GM12878 (cell line): ENCODE measurements at regions not wholly inside any gene's neighbourhood (a gene's known extent, or its start where the extent isn't known, plus 50 kb on each side); places are given as distances from the start of the nearest gene placed in this dataset.

Experiments
- ATAC-seq: fragments of 200-7000 bp; cut with Tn5 transposase; 3 replicates; pipeline ENCODE4 v1.9.1; 2020; ENCODE audit warnings: mild to moderate bottlenecking, moderate library complexity
- BruUV-seq: library from RNA; stranded (reverse); fragments of 400-500 nt; replicated peaks from 2 replicates; lab custom pipeline; 2021; lab: Mats Ljungman, UMichigan
- CTCF ChIA-PET: fragments of 300-600 bp; sonication (Branson Sonifier 250); formaldehyde crosslinking; extraction: SDS; loops from one replicate; lab custom pipeline; 2021; ENCODE audit warnings: inconsistent platforms; lab: Yijun Ruan, JAX
- POLR2A ChIA-PET: fragments of 350-600 bp; formaldehyde crosslinking; extraction: SDS; loops from one replicate; lab custom pipeline; 2021; ENCODE audit warnings: inconsistent platforms; lab: Charles Lee
- RAD21 ChIA-PET: fragments of 300-600 bp; sonication (Branson Sonifier 250); formaldehyde crosslinking; loops from one replicate; lab custom pipeline; 2023; ENCODE audit warnings: antibody characterized with exemption; ENCODE audit not compliant: unreplicated experiment; lab: Charles Lee
- SMC1A ChIA-PET: fragments of 300-600 bp; sonication (Branson Sonifier 250); formaldehyde crosslinking; loops from one replicate; lab custom pipeline; 2023; ENCODE audit not compliant: unreplicated experiment, uncharacterized antibody; lab: Charles Lee
- DNase-seq: peaks from one replicate; pipeline ENCODE4 v3.0.0-alpha.2; 2011; ENCODE audit warnings: low read depth, low spot score
- FAIRE-seq: peaks from 3 replicates; lab custom pipeline; 2011; peaks lifted over from hg19 to GRCh38; lab: Jason Lieb, UNC
- H2AFZ ChIP-seq: 2 replicates; pipeline ENCODE4 v1.6.0; 2011; ENCODE audit warnings: low read depth, low read length, control low read depth; ENCODE audit not compliant: control insufficient read depth
- H3K27ac ChIP-seq: 2 replicates; pipeline ENCODE4 v1.5.1; 2011; ENCODE audit warnings: control low read depth; ENCODE audit not compliant: control insufficient read depth, insufficient read depth
- H3K27me3 ChIP-seq, 2 experiments: replicated peaks in 1 of 2; 2 replicates each; pipeline versions ENCODE4 v1.6.0 to v1.6.1; 2011; ENCODE audit warnings: low read length in 1 of 2; ENCODE audit not compliant: control insufficient read depth in 2 of 2, insufficient read depth in 2 of 2
- H3K36me3 ChIP-seq, 2 experiments: 2 replicates each; pipeline ENCODE4 v1.5.1; 2011; ENCODE audit warnings: low read length in 1 of 2; ENCODE audit not compliant: control insufficient read depth in 2 of 2, insufficient read depth in 2 of 2
- H3K4me1 ChIP-seq: 2 replicates; pipeline ENCODE4 v1.6.1; 2011; ENCODE audit warnings: mild to moderate bottlenecking, low read length, moderate library complexity, mixed read lengths; ENCODE audit not compliant: control insufficient read depth, insufficient read depth
- H3K4me2 ChIP-seq: 2 replicates; pipeline ENCODE4 v1.6.0; 2011; ENCODE audit warnings: control low read depth; ENCODE audit not compliant: control insufficient read depth, insufficient read depth
- H3K4me3 ChIP-seq: fragments of 200-600 bp; sonication (generic); 2 replicates; pipeline ENCODE4 v1.5.1; 2016
- H3K79me2 ChIP-seq: 2 replicates; pipeline ENCODE4 v1.6.0; 2011; ENCODE audit warnings: low read length; ENCODE audit not compliant: control insufficient read depth, insufficient read depth
- H3K9ac ChIP-seq: 2 replicates; pipeline ENCODE4 v1.8.0; 2011; ENCODE audit warnings: low read length, control low read depth, mixed read lengths; ENCODE audit not compliant: control insufficient read depth, insufficient read depth
- H3K9me3 ChIP-seq: replicated peaks from 3 replicates; pipeline ENCODE4 v1.5.1; 2011; ENCODE audit warnings: mild to moderate bottlenecking, low read length; ENCODE audit not compliant: control insufficient read depth, insufficient read depth
- H4K20me1 ChIP-seq: 2 replicates; pipeline ENCODE4 v1.6.0; 2011; ENCODE audit not compliant: control insufficient read depth, insufficient read depth
- ATF3 ChIP-seq: IDR thresholded peaks from 2 replicates; pipeline ENCODE4 v1.6.1; 2011; ENCODE audit warnings: low read depth, mild to moderate bottlenecking, low read length, moderate library complexity, borderline replicate concordance; ENCODE audit errors: extremely low read depth
- BCLAF1 ChIP-seq: fragments of 450-650 bp; IDR thresholded peaks from 2 replicates; pipeline ENCODE4 v1.6.1; 2017; ENCODE audit warnings: antibody characterized with exemption, mild to moderate bottlenecking, moderate library complexity
- CHD2 ChIP-seq: IDR thresholded peaks from 2 replicates; pipeline ENCODE4 v1.6.1; 2011; ENCODE audit warnings: low read depth, low read length, improper control_type of control experiment, borderline replicate concordance
- EGR1 ChIP-seq, 2 experiments: IDR thresholded peaks; 1 replicate in 1 of 2; 2 replicates in 1 of 2; pipeline ENCODE4 v1.6.1; 2011 to 2012; ENCODE audit warnings: low read depth in 2 of 2, low read length in 2 of 2, borderline replicate concordance in 1 of 2, mild to moderate bottlenecking in 1 of 2, moderate library complexity in 1 of 2
- GATAD2B ChIP-seq: fragments of 450-650 bp; conservative IDR thresholded peaks from 2 replicates; pipeline ENCODE4 v1.6.1; 2017; ENCODE audit warnings: low read depth, mild to moderate bottlenecking, moderate library complexity
- IRF4 ChIP-seq: IDR thresholded peaks from 2 replicates; pipeline ENCODE4 v1.6.1; 2011; ENCODE audit warnings: low read depth, low read length
- JUNB ChIP-seq: IDR thresholded peaks from 2 replicates; pipeline ENCODE4 v1.6.1; 2016; ENCODE audit warnings: antibody characterized with exemption, mild to moderate bottlenecking
- NFYA ChIP-seq: IDR thresholded peaks from 2 replicates; pipeline ENCODE4 v1.6.1; 2011; ENCODE audit warnings: low read depth, mild to moderate bottlenecking, low read length, improper control_type of control experiment, borderline replicate concordance
- NFYB ChIP-seq: IDR thresholded peaks from 2 replicates; pipeline ENCODE4 v1.6.1; 2011; ENCODE audit warnings: low read depth, mild to moderate bottlenecking, low read length, improper control_type of control experiment, moderate library complexity; ENCODE audit not compliant: insufficient read depth
- NR2F1 ChIP-seq: fragments of 450-650 bp; conservative IDR thresholded peaks from 2 replicates; pipeline ENCODE4 v1.6.1; 2017; ENCODE audit warnings: mild to moderate bottlenecking
- POU2F2 ChIP-seq: IDR thresholded peaks from 3 replicates; pipeline ENCODE4 v1.6.1; 2011; ENCODE audit warnings: low read depth, mild to moderate bottlenecking, low read length, borderline replicate concordance
- SIN3A ChIP-seq: IDR thresholded peaks from 2 replicates; pipeline ENCODE4 v1.6.1; 2012; ENCODE audit warnings: low read depth, low read length, improper control_type of control experiment
- SMC3 ChIP-seq: IDR thresholded peaks from 2 replicates; pipeline ENCODE4 v1.6.1; 2011; ENCODE audit warnings: low read length, improper control_type of control experiment, borderline replicate concordance
- SREBF1 ChIP-seq: IDR thresholded peaks from 2 replicates; pipeline ENCODE4 v1.6.1; 2012; ENCODE audit warnings: mild to moderate bottlenecking, low read length
- SREBF2 ChIP-seq: IDR thresholded peaks from 2 replicates; pipeline ENCODE4 v1.6.1; 2012; ENCODE audit warnings: mild to moderate bottlenecking, low read length
- ZNF24 ChIP-seq: fragments of 450-650 bp; IDR thresholded peaks from 2 replicates; pipeline ENCODE4 v1.6.1; 2017; ENCODE audit warnings: antibody characterized with exemption, mild to moderate bottlenecking
- WGBS: methylation state at CpG from one replicate; pipeline ENCODE4 v1.1.6; 2016; ENCODE audit warnings: low lambda C conversion rate; ENCODE audit not compliant: insufficient replicate concordance, insufficient coverage; ENCODE audit errors: missing lambda C conversion rate; 5-methylcytosine and 5-hydroxymethylcytosine counted together
- in situ Hi-C: fragments of 300-500 bp; cut with MboI; formaldehyde crosslinking; loops from 9 replicates; pipeline ENCODE4 v1.14.3; 2018; ENCODE audit warnings: mixed read lengths
- intact Hi-C: fragments of 100-400 bp; cut with micrococcal nuclease; formaldehyde crosslinking; loops from one replicate; pipeline ENCODE4 v1.14.2; 2022; ENCODE audit not compliant: unreplicated experiment

DNA sequence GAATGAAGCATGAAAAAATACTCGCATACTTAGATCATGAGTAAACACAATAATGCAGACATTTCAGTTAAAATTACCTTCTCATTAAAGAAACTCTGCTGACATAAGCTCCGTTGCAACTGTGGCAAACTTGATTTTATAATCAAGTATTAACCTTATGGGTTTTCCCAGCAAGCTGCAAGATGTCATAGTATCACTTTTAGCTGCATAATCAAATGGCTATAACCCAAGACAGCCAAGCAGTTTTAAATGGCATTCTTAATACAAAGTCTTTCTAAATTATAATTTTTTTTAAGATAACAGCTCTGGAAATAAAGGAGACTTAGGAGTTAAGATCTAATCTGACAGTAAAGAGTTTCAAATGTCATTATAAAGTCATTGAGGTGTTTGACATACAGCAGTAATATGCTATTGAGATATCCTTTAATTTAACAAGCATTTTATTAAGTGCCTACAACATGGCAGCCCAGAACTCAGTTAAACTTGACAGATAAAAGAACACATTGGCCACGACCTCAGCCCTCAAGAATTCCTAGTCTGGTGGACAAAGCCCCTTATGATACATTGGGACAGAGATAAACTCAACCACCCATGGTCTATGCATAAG, 163.1 kb upstream of the FAT3 start:
- ChIA-PET RAD21 (no interaction called here), SMC1A (no interaction called here), CTCF (no interaction called here), POLR2A (no interaction called here)
- TF ChIP-seq CHD2 (no peak), IRF4 (no peak), BCLAF1 (no peak), SIN3A (no peak), GATAD2B (no peak), EGR1 (IDR thresholded peaks at IDR 0.05; ENCODE audit: borderline replicate concordance in 1 of 2, low read depth in 2 of 2, low read length in 2 of 2) (no peak), NR2F1 (no peak), JUNB (no peak), POU2F2 (no peak), ATF3 (no peak), ZNF24 (no peak), NFYB (no peak), SREBF1 (no peak), SREBF2 (no peak), SMC3 (no peak), NFYA (no peak)
- Histone ChIP-seq H3K79me2 (no peaks in the 10 kb centered on the region), H4K20me1 (no peaks in the 10 kb centered on the region), H3K27ac (no peak overlapping the region), H2AFZ (no peak overlapping the region), H3K9ac (no peak overlapping the region), H3K27me3 (no peaks in the 10 kb centered on the region), H3K4me3 (no peak overlapping the region), H3K36me3 (no peaks in the 10 kb centered on the region), H3K4me1 (no peaks in the 10 kb centered on the region), H3K9me3 (no peaks in the 10 kb centered on the region), H3K4me2 (no peak overlapping the region)
- no TSS peak for BruUV-seq
- intact Hi-C loops: no loop called here
- WGBS: 2% methylated on average over 3 of the region's 3 CpGs
- in situ Hi-C loops: no loop called here
- ATAC-seq (no peak), FAIRE-seq (no peak), DNase-seq (no peak)
